ENCODE measurements at regions not wholly inside any gene's neighbourhood (a gene's known extent, or its start where the extent isn't known, plus 50 kb on each side); places are given as distances from the start of the nearest gene placed in this dataset.

DNA sequence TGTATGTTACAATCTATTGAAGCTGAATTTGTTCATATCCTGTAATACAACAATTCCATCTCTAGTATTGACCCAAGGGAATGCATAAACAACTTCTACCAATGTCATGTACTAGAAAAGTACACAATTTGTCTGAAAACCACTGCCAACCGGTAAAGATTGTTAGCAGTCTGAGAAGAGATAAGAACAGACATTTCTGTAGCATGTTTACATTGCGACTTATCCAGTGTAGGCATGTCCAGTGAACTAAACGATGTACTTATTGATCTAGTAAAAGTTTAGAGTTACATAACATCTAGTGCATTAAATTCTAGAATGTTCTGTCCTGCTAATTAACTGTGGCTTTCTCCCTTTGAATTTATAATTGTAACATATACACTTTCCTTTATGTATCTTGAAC is 425.9 kb downstream of the SLITRK6 start:
- TF ChIP-seq EZH2 (IDR thresholded peaks at IDR 0.05; ENCODE audit: low read length, unreplicated experiment) (no peak), EZH2phosphoT487 (IDR thresholded peaks at IDR 0.05; ENCODE audit: borderline replicate concordance, low read length) (no peak)
- TF ChIP-seq, protein P1, sequence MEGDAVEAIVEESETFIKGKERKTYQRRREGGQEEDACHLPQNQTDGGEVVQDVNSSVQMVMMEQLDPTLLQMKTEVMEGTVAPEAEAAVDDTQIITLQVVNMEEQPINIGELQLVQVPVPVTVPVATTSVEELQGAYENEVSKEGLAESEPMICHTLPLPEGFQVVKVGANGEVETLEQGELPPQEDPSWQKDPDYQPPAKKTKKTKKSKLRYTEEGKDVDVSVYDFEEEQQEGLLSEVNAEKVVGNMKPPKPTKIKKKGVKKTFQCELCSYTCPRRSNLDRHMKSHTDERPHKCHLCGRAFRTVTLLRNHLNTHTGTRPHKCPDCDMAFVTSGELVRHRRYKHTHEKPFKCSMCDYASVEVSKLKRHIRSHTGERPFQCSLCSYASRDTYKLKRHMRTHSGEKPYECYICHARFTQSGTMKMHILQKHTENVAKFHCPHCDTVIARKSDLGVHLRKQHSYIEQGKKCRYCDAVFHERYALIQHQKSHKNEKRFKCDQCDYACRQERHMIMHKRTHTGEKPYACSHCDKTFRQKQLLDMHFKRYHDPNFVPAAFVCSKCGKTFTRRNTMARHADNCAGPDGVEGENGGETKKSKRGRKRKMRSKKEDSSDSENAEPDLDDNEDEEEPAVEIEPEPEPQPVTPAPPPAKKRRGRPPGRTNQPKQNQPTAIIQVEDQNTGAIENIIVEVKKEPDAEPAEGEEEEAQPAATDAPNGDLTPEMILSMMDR (conservative IDR thresholded peaks at IDR 0.05; ENCODE audit: low read depth, low read length), result no peak
